Mammary epithelial cell (primary cell): ENCODE measurements at regions not wholly inside any gene's neighbourhood (a gene's known extent, or its start where the extent isn't known, plus 50 kb on each side); places are given as distances from the start of the nearest gene placed in this dataset.

ENCODE experiments used
- CTCF ChIP-seq, 2 donors: IDR thresholded peaks in 1 of 2; conservative IDR thresholded peaks in 1 of 2; 2 replicates each; pipeline ENCODE4 v1.5.1; 2011 to 2012; ENCODE audit warnings: inconsistent platforms in 2 of 2, low read length in 2 of 2, mild to moderate bottlenecking in 2 of 2, control low read depth in 1 of 2, low read depth in 1 of 2; ENCODE audit not compliant: insufficient read depth in 1 of 2; ENCODE audit errors: extremely low read depth in 1 of 2
- EZH2 ChIP-seq: IDR thresholded peaks from 2 replicates; pipeline ENCODE4 v1.6.1; 2012; ENCODE audit warnings: low read length, inconsistent platforms, borderline replicate concordance

GRCh38 chr15:70376929-70377691 is 279.4 kb upstream of the TLE3 start:
- TF ChIP-seq CTCF (conservative IDR thresholded peaks at IDR 0.05 in 1 of 2, IDR thresholded peaks at IDR 0.05 in 1 of 2; ENCODE audit: extremely low read depth in 1 of 2, insufficient read depth in 1 of 2, low read depth in 1 of 2, low read length in 2 of 2) (no peak), EZH2 (no peak)
